HEK293T (cell line): ENCODE measurements at regions not wholly inside any gene's neighbourhood (a gene's known extent, or its start where the extent isn't known, plus 50 kb on each side); places are given as distances from the start of the nearest gene placed in this dataset.

Experiments
- FOXM1 ChIP-seq: fragments of 450-650 bp; IDR thresholded peaks from 2 replicates; pipeline ENCODE4 v1.6.1; 2017; ENCODE audit warnings: mild to moderate bottlenecking, borderline replicate concordance
- NFRKB ChIP-seq: fragments of 450-650 bp; IDR thresholded peaks from 2 replicates; pipeline ENCODE4 v1.6.1; 2016; ENCODE audit warnings: mild to moderate bottlenecking, moderate library complexity
- TARDBP ChIP-seq: fragments of 450-650 bp; IDR thresholded peaks from 2 replicates; pipeline ENCODE4 v1.6.1; 2016

DNA sequence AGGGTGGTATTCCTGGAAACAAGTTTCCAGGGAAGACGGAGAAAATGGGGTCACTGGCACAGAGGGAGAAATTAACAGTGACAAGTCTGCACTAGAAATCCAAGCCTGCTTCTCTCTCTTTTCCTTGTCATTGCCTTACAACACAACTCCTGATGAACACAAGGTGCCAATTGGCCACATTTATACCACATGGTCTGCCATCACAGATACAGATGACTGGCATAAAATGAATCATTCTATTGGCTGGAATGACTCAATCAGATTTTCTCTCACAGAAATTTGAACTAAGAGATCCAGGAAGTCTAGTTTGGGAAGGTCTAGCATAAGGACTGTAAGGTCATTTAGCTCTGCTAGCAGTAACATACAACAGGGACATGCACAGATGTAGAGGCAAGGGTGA is 190.3 kb downstream of the LINC00237 start:
- no peak for TF ChIP-seq FOXM1
- TF ChIP-seq NFRKB: no peak
- TF ChIP-seq TARDBP: no peak
